Lower leg skin (tissue), 4 donors: ENCODE measurements at regions not wholly inside any gene's neighbourhood (a gene's known extent, or its start where the extent isn't known, plus 50 kb on each side); places are given as distances from the start of the nearest gene placed in this dataset.

ENCODE experiments used
- DNase-seq, 2 donors: peaks; one replicate each; pipeline ENCODE4 v3.0.0-alpha.2; 2019; ENCODE audit warnings: low spot score in 2 of 2
- H3K4me3 ChIP-seq: fragments of 200-600 bp; sonication (generic); 2 replicates; pipeline ENCODE4 v1.5.1; 2017; ENCODE audit warnings: mild to moderate bottlenecking, low read depth; ENCODE audit not compliant: poor library complexity, severe bottlenecking
- POLR2A ChIP-seq, 2 donors: fragments of 450-650 bp; IDR thresholded peaks; one replicate each; pipeline ENCODE4 v1.6.1; 2016 to 2017; ENCODE audit warnings: antibody characterized with exemption in 2 of 2, mild to moderate bottlenecking in 1 of 2, moderate library complexity in 1 of 2
- WGBS, 2 donors: methylation state at CpG; one replicate each; pipeline ENCODE4 v1.1.5; 2018; 5-methylcytosine and 5-hydroxymethylcytosine counted together
- intact Hi-C: fragments of 100-400 bp; cut with DNase I; formaldehyde crosslinking; loops from one replicate; pipeline ENCODE4 v1.15.0; 2023; ENCODE audit warnings: low total_unique reads
- TF ChIP-seq, protein P1 (sequence below), 3 donors: fragments of 450-650 bp; IDR thresholded peaks; one replicate each; pipeline ENCODE4 v1.5.1; 2016; ENCODE audit warnings: antibody characterized with exemption in 3 of 3, mild to moderate bottlenecking in 3 of 3, moderate library complexity in 2 of 3

DNA sequence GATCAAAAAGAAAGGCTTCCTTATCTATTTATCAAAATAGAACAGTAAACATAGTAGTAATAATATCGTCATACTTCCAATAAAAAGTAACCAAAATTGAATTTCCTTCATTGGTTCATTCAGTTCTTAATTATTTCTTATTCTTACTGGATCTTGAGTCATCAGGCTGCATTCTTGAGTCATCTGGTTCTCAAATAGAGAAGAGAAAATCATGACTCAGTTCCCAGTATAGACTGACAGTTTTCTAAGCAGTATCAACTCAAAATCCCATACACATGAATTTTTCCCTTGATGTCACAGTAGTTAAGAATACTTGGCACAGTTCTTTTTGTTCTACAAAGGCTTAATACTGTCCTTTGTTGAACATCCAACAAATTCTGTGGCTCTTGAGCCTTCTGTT, 626.9 kb upstream of the ADGRL4 start:
- WGBS, 2 donors = 75 to 76% methylated on average over 1 of the region's 1 CpG
- DNase-seq = no peak
- no peak for TF ChIP-seq POLR2A (IDR thresholded peaks at IDR 0.05)
- TF ChIP-seq, protein P1, sequence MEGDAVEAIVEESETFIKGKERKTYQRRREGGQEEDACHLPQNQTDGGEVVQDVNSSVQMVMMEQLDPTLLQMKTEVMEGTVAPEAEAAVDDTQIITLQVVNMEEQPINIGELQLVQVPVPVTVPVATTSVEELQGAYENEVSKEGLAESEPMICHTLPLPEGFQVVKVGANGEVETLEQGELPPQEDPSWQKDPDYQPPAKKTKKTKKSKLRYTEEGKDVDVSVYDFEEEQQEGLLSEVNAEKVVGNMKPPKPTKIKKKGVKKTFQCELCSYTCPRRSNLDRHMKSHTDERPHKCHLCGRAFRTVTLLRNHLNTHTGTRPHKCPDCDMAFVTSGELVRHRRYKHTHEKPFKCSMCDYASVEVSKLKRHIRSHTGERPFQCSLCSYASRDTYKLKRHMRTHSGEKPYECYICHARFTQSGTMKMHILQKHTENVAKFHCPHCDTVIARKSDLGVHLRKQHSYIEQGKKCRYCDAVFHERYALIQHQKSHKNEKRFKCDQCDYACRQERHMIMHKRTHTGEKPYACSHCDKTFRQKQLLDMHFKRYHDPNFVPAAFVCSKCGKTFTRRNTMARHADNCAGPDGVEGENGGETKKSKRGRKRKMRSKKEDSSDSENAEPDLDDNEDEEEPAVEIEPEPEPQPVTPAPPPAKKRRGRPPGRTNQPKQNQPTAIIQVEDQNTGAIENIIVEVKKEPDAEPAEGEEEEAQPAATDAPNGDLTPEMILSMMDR (IDR thresholded peaks at IDR 0.05) = no peak
- no peak overlapping the region for H3K4me3 ChIP-seq
- intact Hi-C loops = no loop called here

DNA sequence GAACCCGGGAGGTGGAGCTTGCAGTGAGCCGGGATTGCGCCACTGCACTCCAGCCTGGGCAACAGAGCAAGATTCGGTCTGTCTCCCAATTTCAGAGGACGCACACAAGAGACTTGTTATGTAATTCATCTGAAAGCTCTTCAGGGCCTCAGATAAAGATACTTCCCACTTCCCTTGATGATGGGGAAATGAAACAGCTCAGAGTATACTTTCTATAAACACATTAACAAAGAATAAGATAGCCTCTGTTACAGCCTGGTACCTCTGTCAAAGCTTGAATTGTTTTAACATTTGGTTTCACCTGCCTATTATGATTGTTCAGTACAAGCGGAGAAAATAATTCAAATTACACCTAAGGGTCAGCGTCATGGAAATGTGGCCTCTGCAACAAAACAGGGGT, 622.9 kb upstream of the ADGRL4 start:
- no peak overlapping the region for H3K4me3 ChIP-seq
- 94 to 97% methylated on average over 7 of the region's 7 CpGs for WGBS, 2 donors
- no peak for TF ChIP-seq POLR2A (IDR thresholded peaks at IDR 0.05)
- intact Hi-C loops = no loop called here
- DNase-seq = no peak

DNA sequence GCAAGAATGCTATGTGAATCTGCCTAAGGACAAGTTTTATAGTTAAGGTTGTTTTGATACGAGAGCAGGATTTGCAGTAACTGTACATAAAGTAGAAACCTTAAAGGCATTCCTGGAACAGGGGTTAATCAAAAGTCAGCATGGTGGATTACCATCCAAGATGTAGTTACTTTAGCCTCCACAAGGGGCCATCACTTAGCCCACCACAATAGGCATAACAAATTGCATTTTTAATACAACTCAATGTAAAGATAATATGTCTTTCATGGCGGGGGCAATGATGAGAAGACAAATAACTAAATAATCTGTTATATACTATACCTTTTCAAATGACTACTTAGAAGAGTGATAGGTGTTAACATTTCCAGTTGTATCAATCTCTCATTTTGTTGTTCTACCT, 611.2 kb upstream of the ADGRL4 start:
- TF ChIP-seq, protein P1 (IDR thresholded peaks at IDR 0.05) = no peak
- TF ChIP-seq POLR2A (IDR thresholded peaks at IDR 0.05) = no peak

DNA sequence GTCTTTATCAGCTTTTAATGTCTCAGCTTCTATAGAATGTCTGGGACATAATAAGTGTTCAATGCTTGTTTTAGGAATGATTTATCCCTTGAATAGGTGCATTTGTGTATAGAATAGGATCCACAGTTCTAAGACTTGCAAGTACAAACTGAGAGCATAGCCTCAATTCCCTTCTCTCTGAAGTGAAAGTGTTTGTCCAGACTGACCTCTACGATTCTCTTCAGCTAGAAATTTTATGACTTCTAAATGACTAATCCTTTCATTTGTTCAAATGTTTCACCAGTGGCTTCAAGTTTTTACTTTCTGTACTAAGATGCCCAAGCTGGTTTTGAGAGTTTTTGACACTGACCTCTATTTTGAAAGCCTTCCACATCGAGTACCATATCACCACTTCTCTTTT, 608.2 kb upstream of the ADGRL4 start:
- intact Hi-C loops = no loop called here
- 66 to 74% methylated on average over 2 of the region's 2 CpGs for WGBS, 2 donors

More for the DNA sequence above, 611.2 kb upstream of the ADGRL4 start:
- WGBS, 2 donors = 68 to 73% methylated on average over 2 of the region's 2 CpGs
- H3K4me3 ChIP-seq = no peak overlapping the region
- intact Hi-C loops = no loop called here
- no peak for DNase-seq

DNA sequence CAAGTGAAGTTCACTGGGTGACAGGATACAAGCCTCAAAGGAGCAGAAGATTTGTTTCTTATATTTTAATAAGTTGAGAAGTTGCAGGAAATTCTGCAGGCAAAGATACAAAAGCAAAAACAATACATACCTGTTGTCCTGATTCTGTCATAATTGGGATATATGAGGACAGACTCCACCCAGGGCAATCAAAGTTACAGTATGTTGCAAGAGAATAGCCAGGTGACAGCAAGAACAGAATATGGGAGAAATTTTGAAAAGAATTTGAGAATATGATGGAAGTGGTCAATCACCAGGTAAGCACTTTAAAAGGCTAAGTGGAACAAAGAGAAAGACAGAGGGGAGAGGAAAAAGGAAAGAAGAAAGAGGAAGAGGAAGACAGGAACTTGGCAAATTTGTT, 607.6 kb upstream of the ADGRL4 start:
- TF ChIP-seq, protein P1 (IDR thresholded peaks at IDR 0.05) = no peak
- TF ChIP-seq POLR2A (IDR thresholded peaks at IDR 0.05) = no peak
- intact Hi-C loops = no loop called here
- H3K4me3 ChIP-seq = no peak overlapping the region
- no peak for DNase-seq

More for the DNA sequence above, 608.2 kb upstream of the ADGRL4 start:
- TF ChIP-seq, protein P1 (IDR thresholded peaks at IDR 0.05) = no peak
- TF ChIP-seq POLR2A (IDR thresholded peaks at IDR 0.05) = no peak
- no peak overlapping the region for H3K4me3 ChIP-seq
- no peak for DNase-seq

DNA sequence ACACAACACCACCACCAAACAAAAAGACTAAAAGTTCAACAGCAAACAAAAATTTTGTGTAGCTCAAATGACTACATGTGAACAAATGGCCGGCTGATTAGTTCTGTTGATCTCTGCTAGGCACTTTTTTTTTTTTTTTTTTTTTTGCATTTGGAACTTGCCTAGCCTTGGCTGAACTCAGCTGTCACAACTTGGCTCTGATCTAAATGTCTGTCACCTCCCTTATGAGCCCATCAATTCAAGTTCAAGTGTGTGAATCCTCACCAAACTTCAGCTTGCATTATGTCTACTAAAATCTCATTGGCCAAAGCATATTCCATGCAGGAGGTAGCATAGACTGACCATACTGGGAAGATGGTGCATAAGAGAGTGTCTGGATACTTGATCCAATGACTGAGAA, 606.5 kb upstream of the ADGRL4 start:
- H3K4me3 ChIP-seq = no peak overlapping the region
- intact Hi-C loops = no loop called here
- 72 to 92% methylated on average over 1 of the region's 1 CpG for WGBS, 2 donors
- TF ChIP-seq, protein P1 (IDR thresholded peaks at IDR 0.05) = no peak
- TF ChIP-seq POLR2A (IDR thresholded peaks at IDR 0.05) = no peak
- no peak for DNase-seq
